HG03108 (cell line): ENCODE measurements at regions not wholly inside any gene's neighbourhood (a gene's known extent, or its start where the extent isn't known, plus 50 kb on each side); places are given as distances from the start of the nearest gene placed in this dataset.
A peak's percentile ranks its signal among the peaks of the same experiment; 100 is the strongest.

Experiments
- ATAC-seq: cut with Tn5 transposase; IDR thresholded peaks from one replicate; pipeline ENCODE4 v1.9.1; 2021; ENCODE audit warnings: moderate library complexity; ENCODE audit not compliant: unreplicated experiment

DNA sequence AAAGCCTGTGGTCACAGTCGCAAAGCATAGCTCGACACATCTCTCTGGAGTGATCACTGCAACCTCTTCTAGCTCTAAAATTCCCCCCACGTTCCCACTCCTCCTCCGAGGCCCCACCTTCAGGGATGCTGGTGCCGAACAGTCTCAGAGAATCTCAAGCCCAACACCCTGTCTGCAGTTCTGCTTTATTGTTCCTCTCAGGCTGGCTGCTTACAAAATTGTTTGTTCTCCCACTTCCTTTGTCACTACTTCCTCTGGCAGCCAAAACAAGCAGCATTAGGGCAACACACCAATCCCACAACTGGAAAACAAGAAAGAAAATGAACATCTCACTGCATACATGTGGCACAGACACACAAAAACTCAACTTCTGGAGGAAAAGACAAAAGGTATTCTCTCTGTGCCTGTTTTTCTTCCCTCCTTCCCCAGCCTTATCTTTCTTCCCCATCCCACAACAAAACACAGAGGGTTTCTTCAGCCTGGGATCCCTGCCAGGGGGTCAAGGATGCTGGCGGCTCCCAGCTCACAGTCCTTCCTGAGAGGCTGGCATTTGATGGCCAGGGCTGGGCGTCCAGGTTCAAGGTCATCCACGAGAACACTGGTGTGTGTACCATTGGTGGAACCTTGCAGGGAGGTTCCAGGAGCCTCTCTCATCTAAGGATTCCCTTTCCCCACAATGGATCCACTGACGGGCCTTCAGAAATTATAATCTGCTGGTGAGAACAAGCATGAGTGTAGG is 108.4 kb downstream of the TMCO5A start:
- ATAC-seq: no peak

DNA sequence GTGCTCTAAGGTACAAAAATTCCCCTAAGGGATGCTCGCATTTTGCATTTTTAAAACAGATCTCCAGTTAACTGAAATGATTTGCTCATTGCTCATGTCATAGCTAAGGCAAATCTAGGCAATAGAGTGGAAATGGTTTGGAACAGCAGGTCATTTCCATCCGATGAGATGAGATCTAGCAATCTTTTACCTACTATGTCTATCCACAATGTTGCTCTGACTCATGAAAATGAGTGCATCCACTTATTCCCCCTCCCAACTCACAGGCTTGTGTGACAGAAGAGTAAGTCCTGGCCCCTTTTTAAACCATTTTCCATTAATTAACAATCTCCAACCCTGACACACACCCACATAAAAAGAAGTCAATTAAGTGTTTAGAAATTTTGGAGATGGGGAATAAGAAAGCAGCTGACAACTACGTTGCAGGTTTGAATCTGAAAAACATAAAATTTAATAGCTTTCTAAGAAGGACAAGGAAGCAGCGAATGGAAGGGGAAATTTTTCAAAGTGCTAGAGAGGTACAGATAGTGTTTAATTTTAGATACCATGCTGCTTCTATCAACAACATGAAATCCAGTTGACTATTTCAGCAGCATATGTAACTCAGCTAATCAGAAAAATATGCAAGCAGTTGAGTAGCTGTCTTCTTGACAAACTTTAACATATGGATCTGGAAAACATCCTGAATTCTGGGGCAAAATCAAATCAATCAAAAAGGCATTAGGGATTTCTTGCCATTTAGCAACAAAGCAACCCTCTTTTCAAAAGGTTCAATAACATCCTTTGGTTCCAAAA is 112.0 kb downstream of the TMCO5A start:
- ATAC-seq: no peak

DNA sequence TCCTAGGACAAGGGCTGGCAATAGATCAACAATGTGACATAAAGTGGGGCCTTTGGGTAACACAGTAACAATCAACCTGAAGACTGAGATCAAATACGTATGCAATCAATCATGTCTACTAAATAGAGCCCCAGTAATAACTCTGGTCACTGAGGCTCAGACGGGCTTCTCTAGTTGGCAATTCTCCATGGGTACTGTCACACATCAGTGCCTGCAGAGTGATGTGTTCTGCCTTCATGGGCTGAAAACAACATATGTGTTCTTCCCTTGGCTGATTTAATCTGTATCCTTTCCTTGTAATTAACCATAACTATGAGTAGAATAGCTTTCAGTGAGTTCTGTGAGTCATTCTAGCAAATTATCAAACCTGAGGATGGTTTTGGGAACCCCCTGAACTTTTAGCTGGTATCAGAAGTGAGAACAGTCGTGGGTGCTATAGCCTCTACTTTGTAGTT is 113.6 kb downstream of the TMCO5A start:
- no peak for ATAC-seq

DNA sequence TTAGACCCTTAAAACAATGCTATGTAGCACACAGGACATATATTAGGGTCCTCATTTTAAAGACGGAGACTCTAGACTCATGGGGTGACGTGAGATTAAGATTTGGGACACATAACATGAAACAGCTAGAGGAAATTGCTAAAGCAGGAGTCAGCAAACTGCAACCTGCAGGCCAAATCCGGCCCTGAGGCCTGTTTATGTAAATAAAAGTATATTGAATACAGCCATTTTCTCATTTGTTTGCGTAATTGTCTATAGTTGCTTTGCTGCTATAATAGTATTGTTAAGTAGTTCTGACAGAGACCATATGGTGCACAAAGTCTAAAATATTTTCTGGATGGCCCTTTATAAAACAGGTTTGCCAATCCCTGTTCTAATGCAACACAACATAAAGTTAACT is 115.5 kb downstream of the TMCO5A start:
- no peak for ATAC-seq

DNA sequence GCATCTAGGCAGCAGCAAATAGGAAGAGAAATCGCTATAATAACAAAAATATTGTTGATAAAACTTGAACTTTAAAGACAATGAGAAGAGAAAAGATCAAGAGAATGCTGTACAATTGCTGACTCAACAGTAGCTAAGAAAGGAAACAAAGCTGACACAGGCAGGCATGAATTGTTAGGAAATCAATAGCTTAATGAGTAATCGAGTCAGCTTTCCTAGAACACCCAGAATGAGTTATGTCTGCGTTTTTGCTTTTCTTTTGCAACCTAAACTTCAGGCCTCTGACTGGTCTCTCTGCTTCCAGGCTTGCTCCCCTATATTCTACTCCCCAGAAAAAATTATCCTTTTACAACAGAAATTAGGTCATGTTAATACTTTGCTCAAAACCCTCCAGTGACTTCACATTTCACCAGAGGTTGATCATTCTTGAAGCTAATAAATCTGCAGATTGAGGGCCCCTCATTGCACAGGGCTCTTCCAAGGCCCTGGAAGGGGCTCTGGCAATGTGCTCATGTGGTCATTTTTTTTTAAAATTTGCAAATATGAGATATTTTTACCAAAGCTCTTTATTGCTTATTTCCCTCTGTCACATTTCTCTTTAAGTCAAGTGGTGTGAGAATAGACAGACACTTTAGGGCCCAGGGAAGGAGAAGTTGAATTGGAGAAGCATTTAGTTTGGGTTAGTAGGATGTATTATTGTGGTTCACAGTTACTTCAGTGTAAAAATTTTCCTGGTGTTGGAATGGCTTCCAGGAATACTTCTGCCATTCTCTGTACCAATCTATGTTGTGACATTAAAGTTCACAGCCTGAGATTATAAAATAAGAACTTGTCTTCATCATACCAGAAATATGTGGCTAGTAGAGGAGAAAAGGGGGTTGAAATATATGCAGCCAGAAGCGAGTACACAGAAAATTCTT is 116.3 kb downstream of the TMCO5A start:
- ATAC-seq: no peak

DNA sequence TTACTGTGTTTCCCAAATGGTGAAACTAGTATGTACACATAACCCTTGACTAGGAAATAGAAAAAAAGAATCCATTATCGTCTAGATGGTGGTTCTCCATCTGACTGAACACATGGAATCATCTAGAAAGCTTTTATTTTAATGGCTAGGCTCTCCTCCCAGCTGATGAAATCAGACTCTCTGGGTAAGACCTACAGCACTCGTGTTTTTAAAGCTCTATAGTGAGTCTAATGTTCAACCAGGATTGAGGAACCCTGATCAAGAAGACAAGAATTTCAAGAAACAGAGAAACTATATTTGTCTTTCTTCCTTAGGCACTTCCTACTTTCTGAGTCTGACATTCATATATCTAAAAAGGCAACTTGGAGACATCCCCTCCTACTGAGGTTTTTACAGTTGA is 118.8 kb downstream of the TMCO5A start:
- no peak for ATAC-seq

DNA sequence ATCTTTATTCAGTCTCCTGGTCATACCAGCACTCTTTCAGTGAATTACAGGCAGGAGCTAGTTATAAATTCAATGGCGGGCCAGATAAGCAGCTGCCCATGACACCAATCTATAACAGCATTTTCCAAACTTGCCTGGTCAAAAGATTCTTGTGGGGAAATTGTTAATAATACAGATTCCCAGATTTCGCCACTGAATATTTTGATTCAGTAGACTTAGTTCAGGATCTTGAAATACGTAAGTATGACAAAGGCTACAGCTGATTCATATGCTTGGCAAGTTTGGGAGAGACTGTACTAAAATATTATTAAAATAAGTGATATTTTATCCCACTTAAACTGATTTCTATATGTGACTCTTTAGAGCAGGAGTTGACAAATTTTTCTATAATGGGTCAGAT is 119.3 kb downstream of the TMCO5A start:
- ATAC-seq: no peak

DNA sequence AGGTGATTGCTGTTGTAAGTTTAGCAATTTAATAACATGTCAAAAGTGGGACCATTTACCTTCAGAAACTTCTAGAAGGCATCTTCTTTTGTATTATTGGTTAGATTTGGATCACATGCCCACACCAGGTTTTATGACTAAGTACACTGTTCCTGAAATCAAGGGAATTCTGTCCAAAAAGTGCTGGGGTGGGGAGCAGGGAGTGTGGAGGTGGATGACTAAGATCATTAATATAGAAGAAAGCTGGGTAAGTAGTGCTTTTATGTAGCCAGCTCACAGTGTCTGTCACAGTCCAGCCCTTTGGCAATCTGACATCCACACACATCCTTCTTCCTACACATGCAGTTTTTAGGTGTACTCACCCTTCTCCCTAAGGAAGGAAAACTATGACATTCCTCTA is 120.0 kb downstream of the TMCO5A start:
- ATAC-seq: no peak

DNA sequence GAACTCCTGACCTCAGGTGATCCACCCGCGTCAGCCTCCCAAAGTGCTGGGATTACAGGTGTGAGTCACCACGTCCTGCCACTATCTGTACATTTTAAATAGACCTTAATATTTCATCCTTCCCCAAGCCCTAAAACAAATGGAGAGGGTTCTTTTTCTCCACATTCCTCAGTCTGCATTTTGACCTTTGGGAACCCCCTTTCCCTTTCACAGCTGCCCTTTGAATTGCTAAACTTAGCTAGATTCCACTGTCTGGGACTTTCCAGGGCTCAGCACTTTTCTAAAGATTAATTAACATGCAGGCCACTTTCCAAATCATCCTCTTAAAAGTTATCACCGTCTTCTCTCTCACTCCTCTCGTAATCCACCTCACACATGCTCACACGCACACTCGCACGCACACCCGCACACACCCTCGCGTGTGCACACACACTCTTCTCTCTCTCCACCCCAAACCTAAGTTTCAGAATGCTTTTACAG is 124.2 kb downstream of the TMCO5A start:
- no peak for ATAC-seq

DNA sequence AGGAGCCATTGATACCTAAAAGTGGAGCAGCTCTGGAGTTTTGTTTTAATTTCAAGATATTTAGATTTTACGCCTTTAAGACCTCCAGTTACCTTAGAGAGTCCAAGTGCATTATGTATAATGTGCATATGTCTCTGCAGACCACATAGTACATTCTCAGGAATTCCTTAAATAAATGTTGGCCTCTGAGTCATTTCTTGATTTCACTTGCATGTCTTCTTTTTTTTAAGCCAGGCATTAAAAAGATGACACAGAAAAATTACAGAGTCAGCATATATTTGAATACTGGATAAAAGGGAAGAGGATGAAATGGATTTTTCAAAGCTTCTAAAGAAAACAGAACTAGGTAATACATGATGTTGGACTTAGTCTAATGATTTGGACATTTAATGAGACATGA is 125.2 kb downstream of the TMCO5A start:
- no peak for ATAC-seq

DNA sequence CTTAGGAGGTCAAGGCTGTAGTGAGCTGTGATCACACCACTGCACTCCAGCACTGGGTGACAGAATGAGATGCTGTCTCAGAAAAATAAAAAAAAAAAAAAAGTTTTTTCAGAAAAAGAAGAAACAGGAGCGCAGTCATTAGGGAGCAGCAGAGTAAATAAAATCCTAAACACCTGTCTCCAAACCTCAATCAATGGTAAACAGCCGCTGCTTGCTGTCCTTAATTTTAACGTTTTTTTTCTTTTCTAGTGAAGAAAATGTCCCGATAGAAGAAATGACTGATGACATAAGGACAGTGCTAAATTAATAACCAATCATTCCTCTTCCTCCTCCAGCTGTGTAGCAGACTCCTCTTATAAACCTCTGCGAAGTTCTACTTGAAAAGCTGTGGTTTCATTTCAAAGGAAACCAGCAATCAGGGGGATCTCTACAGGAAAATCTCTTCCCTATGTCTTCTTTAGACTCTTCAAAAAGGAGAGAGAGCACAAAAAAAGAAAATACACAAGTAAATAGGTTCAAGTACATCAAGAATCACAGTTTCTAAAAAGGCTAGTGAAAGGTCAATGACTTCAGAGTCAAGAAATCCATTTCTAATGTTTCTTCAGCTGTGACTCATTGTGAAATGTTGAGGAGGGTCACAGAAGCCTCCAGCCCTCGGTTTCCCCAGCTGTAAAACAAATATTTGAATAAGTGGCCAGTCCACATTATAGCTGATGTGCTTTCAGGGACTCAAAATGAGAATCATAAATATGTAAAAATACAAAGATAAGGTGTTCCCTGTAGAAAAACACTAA is 127.6 kb downstream of the TMCO5A start:
- ATAC-seq: no peak

DNA sequence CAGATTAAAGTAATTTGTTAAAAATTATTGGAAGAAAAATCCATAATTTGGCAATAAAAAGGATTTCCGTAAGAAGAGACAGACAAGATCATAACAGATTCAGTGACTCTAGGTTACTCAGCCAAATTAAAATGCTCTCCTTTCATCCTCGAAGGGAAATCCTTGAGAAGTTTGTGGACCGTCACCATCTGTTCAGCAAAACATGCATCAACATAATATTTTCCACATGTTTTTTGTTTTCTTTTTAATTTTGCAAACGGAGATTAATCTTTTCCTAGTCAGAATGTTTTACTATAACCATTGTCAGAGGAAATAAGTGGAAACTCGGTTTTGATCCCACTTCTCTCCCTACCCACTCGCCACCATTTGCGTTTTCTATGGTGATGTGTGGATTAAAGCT is 128.3 kb downstream of the TMCO5A start:
- no peak for ATAC-seq

DNA sequence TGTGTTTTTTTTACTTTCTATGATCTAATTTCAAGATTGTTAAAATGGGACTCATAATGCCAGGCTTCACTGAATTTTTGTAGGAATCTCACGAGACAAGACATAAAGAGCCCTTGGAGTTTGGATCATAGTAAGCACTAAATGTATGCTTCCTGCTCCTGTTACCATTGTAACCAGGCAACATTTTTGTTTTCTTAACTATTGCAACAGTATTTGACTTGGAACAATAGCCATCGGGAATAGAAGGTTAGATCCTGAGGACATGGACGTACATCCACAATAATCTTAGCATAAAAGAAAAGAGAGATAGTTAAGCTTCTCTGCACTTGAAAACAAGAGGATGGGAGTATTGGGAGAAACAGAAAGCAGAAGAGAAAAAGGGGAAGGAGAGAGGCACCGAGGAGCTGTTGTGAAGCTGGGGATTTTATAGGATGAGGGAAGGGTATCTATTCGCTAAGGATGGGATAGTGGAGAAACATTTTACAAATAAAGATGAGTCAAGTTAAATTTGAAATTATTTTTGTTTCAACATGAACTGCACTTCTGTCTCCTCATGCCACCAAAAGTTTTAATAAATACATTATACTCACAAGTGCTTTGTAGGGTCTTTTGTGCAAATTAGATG is 131.4 kb downstream of the TMCO5A start:
- ATAC-seq: no peak

DNA sequence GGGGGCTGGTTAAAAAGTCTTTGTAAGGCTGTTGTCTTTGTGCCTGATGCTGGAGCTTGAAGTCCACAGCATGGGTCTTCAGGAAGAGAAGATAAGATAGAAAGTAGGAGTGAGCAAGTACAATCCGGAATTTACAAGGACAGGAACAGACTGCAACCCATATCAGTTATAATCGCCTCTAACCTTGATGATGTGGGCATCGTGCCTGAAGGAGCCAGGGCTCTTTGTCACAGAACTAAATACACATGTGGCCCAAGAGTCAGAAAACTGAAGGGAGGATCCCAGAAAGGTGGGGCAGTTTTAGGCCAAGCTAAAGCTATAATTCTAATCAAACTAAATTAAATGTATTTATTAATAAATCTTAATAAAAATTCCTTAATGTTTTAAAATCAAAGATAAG is 132.2 kb downstream of the TMCO5A start:
- no peak for ATAC-seq

DNA sequence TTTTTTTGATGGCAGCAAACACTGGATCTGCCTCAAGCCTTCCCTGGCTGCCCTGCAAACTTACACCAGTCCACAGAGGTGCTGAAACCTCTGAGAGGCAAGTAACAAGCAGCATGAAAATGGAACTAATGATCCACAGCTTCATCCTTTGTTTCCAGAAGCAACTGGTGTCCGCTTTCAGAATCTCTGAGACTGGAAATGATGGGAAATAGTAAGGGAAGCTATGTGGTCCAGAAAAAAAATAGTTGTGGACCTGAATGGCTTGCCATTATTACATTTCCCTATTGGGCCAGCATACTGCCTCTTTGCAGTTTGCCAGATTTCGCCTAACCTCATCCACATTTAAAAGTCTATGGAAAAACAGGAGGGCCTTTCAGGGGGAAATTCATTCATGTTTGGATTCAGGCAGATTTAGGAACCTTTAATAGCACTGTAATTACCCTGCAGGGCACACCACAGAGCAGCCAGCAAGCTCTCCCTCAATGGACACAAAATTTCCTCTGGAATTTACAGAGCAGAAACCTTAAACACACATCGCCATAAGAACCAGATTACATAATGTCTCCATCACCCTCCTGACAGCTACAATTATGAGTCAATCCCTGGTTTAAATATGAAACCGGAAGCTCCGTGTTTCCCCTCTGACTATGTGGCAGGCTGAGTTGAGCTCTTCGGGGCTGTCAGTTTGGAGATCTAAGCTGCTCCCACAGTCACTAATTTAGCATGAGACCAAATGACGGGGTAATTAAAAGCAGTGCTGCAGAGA is 134.4 kb downstream of the TMCO5A start:
- ATAC-seq: peak; percentile 65

DNA sequence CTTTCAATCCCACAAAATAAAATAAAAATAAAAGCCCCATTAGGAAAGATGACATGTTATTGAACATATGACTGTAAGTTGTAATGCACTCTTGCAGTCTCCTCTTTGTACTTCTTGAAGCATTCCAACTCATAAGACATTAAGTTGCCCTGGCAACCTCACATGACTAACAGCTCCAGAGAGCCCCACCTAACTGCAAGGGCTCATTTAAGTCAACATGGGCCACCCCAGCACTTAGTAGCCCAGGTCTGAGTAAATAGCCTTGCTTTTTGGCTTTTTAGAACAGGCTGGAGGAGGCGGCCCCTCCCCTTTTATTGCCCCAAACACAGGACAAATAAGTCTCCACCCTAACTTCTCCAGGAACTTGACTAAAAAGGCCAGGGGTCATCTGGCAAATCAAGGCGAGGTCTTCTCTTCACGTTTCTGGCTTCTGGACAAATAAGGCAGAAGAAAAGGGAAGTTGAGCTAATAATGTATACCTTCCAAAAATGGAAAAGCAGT is 135.1 kb downstream of the TMCO5A start:
- no peak for ATAC-seq

DNA sequence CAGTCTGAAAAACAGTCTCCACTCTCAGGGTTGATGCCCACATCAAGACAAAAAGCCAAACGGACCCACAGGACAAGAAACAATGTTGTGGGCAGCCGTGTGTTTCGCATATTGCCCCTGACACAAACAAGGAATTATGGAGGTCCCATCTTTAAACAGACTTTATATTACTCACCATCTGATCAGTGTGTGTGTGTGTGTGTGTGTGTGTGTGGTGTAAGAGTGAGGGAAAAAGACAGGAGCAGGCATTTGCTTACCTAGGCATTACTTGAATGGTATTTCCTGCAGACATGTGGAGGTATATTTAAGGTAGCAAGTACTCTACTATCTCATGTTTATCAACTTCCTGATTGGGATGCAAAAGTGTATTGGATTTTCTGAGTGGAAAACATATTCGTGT is 136.3 kb downstream of the TMCO5A start:
- no peak for ATAC-seq

DNA sequence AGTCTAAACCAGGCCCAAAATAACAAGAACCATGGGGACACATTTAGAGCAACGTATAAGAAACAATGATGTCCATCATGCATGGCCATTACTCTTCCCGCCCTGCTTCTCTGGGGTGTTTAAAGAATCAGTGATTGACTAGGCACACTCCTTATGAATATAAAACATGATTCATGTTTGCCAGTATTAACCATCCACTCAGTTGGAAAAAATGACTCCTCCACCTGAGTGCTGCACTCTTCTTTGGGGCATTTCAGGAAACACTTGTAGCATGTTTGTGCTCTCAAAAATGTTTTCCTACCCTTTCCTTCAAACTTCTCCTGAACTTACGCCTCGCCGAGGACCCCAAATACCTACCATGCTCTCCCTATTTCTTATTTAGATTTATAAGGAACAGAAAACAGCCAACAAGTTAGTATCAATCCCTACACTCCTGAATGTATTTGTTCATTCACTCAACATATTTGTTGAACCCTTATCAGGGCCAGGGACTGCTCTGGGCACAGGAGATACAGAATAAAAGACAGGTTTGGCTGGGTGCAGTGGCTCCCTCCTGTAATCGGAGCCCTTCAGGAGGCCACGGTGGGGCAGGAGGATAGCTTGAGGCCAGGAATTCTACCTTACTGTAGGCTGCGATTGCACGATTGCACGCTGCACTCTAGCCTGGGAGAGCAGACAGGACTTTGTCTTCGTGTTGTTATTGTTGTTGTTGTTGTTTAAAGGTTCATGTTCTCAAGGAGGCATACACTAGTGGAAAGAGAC is 137.0 kb downstream of the TMCO5A start:
- no peak for ATAC-seq
